ENCODE measurements at regions not wholly inside any gene's neighbourhood (a gene's known extent, or its start where the extent isn't known, plus 50 kb on each side); places are given as distances from the start of the nearest gene placed in this dataset.

- DNase-seq: no peak
- Histone ChIP-seq H3K4me1 (no peaks in the 10 kb centered on the region), H3K27me3 (no peaks in the 10 kb centered on the region), H3K9me3 (no peaks in the 10 kb centered on the region), H3K27ac (no peak overlapping the region), H3K4me3 (no peak overlapping the region), H3K36me3 (no peaks in the 10 kb centered on the region)
- intact Hi-C loops (cut with DNase I; ENCODE audit: low total_unique reads): no loop called here
- 73% methylated on average over 1 of the region's 1 CpG; no CpG with 5 or more reads in 1 of the 2 donors for WGBS, 2 donors (ENCODE audit: low coverage in 1 of 2)
- in situ Hi-C loops (cut with MboI; ENCODE audit: low pct_ligation_motif_present in 1 of 4, low pct_unique_long_range_greater_than_20kb in 1 of 4, low sequenced_read_pairs in 3 of 4): loop anchor here in 1 of 4 donors (25.0 kb wide), 1 partner anchor 106 kb away; no protein-coding TSS in a partner anchor
- no peak for TF ChIP-seq POLR2A (IDR thresholded peaks at IDR 0.05)
Measured at GRCh38 chr11:112481431-112481830, 220.8 kb upstream of the PLET1 start.

- no peak for DNase-seq
- Histone ChIP-seq H3K4me1 (no peaks in the 10 kb centered on the region), H3K27me3 (no peaks in the 10 kb centered on the region), H3K9me3 (no peaks in the 10 kb centered on the region), H3K27ac (no peak overlapping the region), H3K4me3 (no peak overlapping the region), H3K36me3 (no peaks in the 10 kb centered on the region)
- intact Hi-C loops (cut with DNase I; ENCODE audit: low total_unique reads): no loop called here
- in situ Hi-C loops (cut with MboI; ENCODE audit: low pct_ligation_motif_present in 1 of 4, low pct_unique_long_range_greater_than_20kb in 1 of 4, low sequenced_read_pairs in 3 of 4): loop anchor here in 1 of 4 donors (25.0 kb wide), 1 partner anchor 105 kb away; no protein-coding TSS in a partner anchor
- TF ChIP-seq POLR2AphosphoS5 (IDR thresholded peaks at IDR 0.05): no peak
- no peak for TF ChIP-seq POLR2A (IDR thresholded peaks at IDR 0.05)
- no peak for TF ChIP-seq CTCF (IDR thresholded peaks at IDR 0.05)
- TF ChIP-seq EP300 (IDR thresholded peaks at IDR 0.05; ENCODE audit: low read depth): no peak
- WGBS, 2 donors (ENCODE audit: low coverage in 1 of 2): 60 to 66% methylated on average over 1 to 3 of the region's 3 CpGs
Measured at GRCh38 chr11:112481893-112482292, 221.2 kb upstream of the PLET1 start.

GRCh38 chr11:112485280-112485679 is 224.6 kb upstream of the PLET1 start:
- intact Hi-C loops (cut with DNase I; ENCODE audit: low total_unique reads) (no loop called here), in situ Hi-C loops (cut with MboI; ENCODE audit: low pct_ligation_motif_present in 1 of 4, low pct_unique_long_range_greater_than_20kb in 1 of 4, low sequenced_read_pairs in 3 of 4) (loop anchor here in 1 of 4 donors (25.0 kb wide), 1 partner anchor 102 kb away; no protein-coding TSS in a partner anchor)

GRCh38 chr11:112497826-112498225 is 237.2 kb upstream of the PLET1 start:
- H3K27me3 ChIP-seq: no peaks in the 10 kb centered on the region
- DNase-seq: no peak
- no peaks in the 10 kb centered on the region for H3K36me3 ChIP-seq
- TF ChIP-seq CTCF (IDR thresholded peaks at IDR 0.05) (no peak), EP300 (IDR thresholded peaks at IDR 0.05; ENCODE audit: low read depth) (no peak), POLR2A (IDR thresholded peaks at IDR 0.05) (no peak), POLR2AphosphoS5 (IDR thresholded peaks at IDR 0.05) (no peak)
- H3K9me3 ChIP-seq: no peaks in the 10 kb centered on the region
- no peak overlapping the region for H3K4me3 ChIP-seq
- H3K27ac ChIP-seq: no peak overlapping the region
- H3K4me1 ChIP-seq: no peaks in the 10 kb centered on the region
- intact Hi-C loops (cut with DNase I; ENCODE audit: low total_unique reads) (no loop called here), in situ Hi-C loops (cut with MboI; ENCODE audit: low pct_ligation_motif_present in 1 of 4, low pct_unique_long_range_greater_than_20kb in 1 of 4, low sequenced_read_pairs in 3 of 4) (loop anchor here in 1 of 4 donors (25.0 kb wide), 1 partner anchor 89 kb away; no protein-coding TSS in a partner anchor)
- 93% methylated on average over 1 of the region's 1 CpG; no CpG with 5 or more reads in 1 of the 2 donors for WGBS, 2 donors (ENCODE audit: low coverage in 1 of 2)

More at GRCh38 chr11:112485280-112485679, 224.6 kb upstream of the PLET1 start:
- Histone ChIP-seq H3K27ac (no peak overlapping the region), H3K36me3 (no peaks in the 10 kb centered on the region), H3K27me3 (no peaks in the 10 kb centered on the region), H3K4me1 (no peaks in the 10 kb centered on the region), H3K9me3 (no peaks in the 10 kb centered on the region), H3K4me3 (no peak overlapping the region)
- TF ChIP-seq CTCF (IDR thresholded peaks at IDR 0.05) (no peak), EP300 (IDR thresholded peaks at IDR 0.05; ENCODE audit: low read depth) (no peak), POLR2AphosphoS5 (IDR thresholded peaks at IDR 0.05) (no peak), POLR2A (IDR thresholded peaks at IDR 0.05) (no peak)
- WGBS, 2 donors (ENCODE audit: low coverage in 1 of 2): 76% methylated on average over 2 of the region's 2 CpGs; no CpG with 5 or more reads in 1 of the 2 donors
- DNase-seq: no peak

- no peak overlapping the region for H3K4me3 ChIP-seq
- H3K27ac ChIP-seq: no peak overlapping the region
- no peaks in the 10 kb centered on the region for H3K4me1 ChIP-seq
- no peaks in the 10 kb centered on the region for H3K27me3 ChIP-seq
- H3K9me3 ChIP-seq: no peaks in the 10 kb centered on the region
- H3K36me3 ChIP-seq: no peaks in the 10 kb centered on the region
- intact Hi-C loops (cut with DNase I; ENCODE audit: low total_unique reads): no loop called here
- DNase-seq: no peak
- 81% methylated on average over 5 of the region's 5 CpGs; no CpG with 5 or more reads in 1 of the 2 donors for WGBS, 2 donors (ENCODE audit: low coverage in 1 of 2)
- in situ Hi-C loops (cut with MboI; ENCODE audit: low pct_ligation_motif_present in 1 of 4, low pct_unique_long_range_greater_than_20kb in 1 of 4, low sequenced_read_pairs in 3 of 4): loop anchor here in 1 of 4 donors (25.0 kb wide), 1 partner anchor 89 kb away; no protein-coding TSS in a partner anchor
- TF ChIP-seq POLR2AphosphoS5 (IDR thresholded peaks at IDR 0.05) (no peak), POLR2A (IDR thresholded peaks at IDR 0.05) (no peak), CTCF (IDR thresholded peaks at IDR 0.05) (no peak), EP300 (IDR thresholded peaks at IDR 0.05; ENCODE audit: low read depth) (no peak)
Measured at GRCh38 chr11:112498701-112499100, 238.0 kb upstream of the PLET1 start.

All from transverse colon (tissue), 4 donors.